ENCODE measurements at regions not wholly inside any gene's neighbourhood (a gene's known extent, or its start where the extent isn't known, plus 50 kb on each side); places are given as distances from the start of the nearest gene placed in this dataset.

DNA sequence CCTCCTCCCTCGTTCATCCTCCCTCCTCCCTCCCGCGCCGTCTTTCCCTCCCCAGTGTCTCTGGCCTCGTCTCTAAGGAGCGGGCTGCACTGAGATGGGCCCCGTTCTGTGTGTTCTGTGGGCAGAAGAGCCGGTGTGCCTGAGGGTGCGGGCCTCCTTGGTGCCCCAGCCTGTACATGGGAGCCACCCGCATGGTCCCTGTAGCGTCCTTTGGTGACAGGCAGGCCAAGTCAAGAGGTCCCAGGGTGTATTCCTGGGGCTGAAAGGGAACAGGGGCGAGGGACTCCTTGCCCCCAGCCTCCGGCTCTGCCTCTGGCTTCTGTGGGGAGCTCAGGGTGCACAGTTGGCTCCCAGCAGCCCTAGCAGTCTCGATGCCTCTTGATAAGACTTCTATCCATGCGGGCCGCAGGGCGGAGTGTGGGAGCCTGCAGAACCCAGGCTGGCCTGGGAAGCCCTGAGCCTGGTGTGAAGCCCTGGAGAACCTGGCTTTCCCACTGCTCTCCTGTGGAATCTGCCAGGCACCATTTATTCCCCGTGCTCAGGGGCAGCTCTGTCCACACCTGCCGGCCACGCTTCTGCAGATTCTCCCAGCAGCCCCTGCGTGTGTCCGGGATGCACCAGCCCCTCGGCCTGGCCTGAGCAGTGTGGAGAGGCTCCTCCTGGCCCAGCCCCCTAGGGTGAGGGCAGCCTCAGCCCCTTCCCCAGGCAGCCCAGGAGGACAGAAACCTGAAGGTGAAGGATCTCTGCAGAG lies 181.3 kb downstream of the KIF26A start:
- no peak for DNase-seq (ENCODE audit: low spot score)

DNA sequence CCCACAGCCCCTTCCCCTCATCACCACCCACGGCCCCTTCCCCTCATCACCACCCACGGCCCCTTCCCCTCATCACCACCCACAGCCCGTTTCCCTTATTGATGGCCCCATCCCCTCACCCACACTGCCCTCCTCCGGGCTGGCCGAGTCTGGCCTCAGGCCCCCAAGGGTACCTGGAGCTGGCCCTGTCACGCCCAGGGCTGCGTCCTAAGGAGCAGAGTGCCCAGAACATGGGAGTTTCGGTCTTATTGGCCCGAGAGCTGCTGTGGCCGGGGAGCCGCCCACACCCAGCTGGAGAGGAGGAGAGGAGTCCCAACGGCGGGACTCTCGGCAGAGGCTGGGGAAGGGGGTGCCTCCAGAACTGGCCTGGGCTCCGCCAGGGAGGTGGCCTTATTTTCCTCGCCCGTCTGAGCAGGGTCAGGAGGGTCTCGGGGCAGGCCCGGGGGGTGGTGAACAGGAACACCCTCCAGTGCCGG lies 182.3 kb downstream of the KIF26A start:
- no peak for DNase-seq (ENCODE audit: low spot score)

DNA sequence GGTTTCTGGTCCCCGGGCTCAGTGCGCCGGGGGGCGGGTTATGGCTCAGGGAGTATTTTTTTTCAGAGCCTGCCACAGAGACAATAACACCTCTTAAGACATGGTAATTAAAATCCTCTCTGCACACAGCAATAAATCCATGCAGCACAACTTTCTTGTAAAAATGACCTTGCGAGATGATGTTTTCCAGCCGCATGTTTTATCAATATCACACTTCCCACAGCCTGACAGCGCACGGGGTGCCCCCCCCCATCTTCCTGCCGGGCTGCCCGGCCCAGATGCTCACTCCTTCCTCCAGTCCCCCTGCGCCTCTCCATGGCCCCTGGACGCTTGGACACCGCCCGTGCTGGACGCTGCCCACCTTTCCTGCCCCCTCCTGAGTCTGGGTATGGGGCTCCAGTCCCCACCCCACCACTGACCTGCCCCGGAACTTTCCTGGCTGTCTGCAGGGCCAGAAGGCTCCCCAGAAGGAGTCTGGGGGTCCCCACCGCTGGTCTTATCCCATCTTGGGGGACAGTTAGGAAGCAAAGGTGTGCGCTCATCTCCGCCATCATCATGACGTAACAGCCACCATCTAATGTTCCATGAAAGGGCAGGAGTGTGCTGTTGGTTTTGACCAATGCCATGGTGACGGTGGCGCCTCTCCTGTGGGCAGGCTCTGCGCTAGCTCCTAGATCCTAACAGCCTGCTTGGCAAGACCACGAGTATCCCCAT lies 182.9 kb downstream of the KIF26A start:
- DNase-seq (ENCODE audit: low spot score): no peak

GRCh38 chr14:104321802-104322130 lies 183.4 kb downstream of the KIF26A start:
- no peak for DNase-seq (ENCODE audit: low spot score)

- no peak for DNase-seq (ENCODE audit: low spot score)
These were observed 184.4 kb downstream of the KIF26A start for GRCh38 chr14:104322531-104323366.

- no peak for DNase-seq (ENCODE audit: low spot score)
These were observed 185.3 kb downstream of the KIF26A start for GRCh38 chr14:104323551-104324175.

GRCh38 chr14:104326848-104327247 lies 188.5 kb downstream of the KIF26A start:
- DNase-seq (ENCODE audit: low spot score): no peak

GRCh38 chr14:104328607-104329006 lies 190.2 kb downstream of the KIF26A start:
- no peak for DNase-seq (ENCODE audit: low spot score)

DNA sequence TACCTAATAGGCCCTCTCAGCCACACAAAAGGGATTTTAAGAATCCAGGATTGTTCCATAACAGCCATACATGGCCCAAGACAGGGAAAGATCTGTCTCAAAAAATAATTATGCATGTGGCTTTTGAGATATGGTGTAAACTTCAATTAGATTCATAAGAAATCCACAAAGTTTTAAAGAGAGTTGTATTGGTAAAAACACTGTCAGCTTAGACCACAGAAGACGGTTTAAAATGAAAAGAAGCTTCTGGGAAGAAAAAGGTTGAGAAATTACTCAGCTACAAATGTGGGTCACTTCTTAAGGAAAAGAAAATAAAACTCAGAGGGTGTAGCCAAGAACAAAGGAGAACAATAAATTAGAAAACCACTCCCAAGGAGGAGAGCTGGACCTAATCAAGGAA lies 191.4 kb downstream of the KIF26A start:
- no peak for DNase-seq (ENCODE audit: low spot score)

DNA sequence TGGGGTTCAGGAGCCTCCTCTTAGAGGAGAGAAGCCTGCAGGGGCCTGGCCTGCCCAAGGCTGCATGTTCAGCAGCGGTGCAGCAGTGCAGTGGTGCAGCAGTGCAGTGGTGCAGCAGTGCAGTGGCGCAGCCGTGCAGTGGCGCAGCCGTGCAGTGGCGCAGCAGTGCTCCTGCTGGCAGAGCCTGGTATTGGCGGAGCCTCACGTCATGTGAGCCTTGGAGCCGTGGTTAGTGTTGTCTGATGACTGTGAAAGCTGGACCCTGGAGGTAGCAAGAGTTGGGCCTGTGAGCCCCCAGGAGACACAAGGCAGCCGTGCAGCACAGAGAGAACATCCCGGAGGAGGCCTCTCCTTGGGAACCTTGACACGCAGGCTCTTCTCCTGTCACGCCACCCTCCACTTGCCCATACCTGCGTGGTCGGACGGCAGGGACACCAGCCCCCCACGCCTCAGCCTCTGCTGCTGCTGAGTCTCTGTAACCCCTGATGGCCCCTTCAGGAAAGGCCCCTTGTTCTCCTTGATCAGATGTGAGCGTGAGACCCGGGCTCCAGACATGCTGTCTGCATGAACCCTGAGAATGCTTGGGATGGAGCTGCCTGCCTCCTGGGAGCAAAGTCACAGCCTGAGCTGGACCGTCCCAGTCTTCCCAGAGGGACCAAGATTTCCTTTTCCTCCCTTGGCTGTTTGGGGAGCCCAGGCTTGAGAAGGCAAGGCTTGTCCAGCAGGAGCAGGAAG lies 193.7 kb downstream of the KIF26A start:
- no peak for DNase-seq (ENCODE audit: low spot score)

- DNase-seq (ENCODE audit: low spot score): no peak
These were observed 194.4 kb downstream of the KIF26A start for GRCh38 chr14:104332634-104333270.

DNA sequence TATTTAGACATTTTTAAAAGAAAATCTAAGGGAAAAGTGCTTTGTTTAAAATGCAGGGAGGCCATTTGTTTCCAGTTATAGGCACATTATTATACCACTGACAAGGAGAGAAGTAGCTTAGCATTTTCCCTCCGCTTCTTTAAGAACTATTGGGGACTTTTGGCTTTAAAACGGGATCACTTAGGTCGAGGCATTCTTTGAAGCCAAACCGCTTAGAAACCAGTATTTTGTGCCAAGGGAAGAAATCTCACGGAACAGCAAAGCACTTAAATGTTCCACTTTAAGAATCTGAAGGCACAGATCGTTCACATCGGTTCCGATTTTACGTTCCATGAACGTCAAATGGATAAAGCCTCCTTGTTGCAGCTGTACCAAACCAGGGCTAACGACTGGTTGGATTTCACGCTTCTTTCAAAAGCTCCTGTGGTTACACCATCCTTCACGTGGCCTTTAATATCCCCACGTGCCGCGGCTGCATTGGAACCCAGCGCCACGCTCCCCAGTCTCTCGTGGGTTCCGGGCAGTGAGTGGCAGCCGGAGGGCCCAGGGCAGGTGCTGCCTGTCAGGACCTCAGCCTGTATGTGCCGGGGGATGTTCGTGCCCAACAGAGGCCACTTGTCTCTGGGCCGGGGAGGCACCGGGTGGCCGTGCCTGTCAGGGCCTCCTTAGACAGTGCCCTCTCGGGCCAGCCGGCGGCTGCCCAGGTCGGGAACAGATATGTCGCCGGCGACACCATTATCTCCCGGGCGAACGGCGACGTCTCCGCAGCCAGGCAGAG lies 195.4 kb downstream of the KIF26A start:
- DNase-seq (ENCODE audit: low spot score): no peak

DNA sequence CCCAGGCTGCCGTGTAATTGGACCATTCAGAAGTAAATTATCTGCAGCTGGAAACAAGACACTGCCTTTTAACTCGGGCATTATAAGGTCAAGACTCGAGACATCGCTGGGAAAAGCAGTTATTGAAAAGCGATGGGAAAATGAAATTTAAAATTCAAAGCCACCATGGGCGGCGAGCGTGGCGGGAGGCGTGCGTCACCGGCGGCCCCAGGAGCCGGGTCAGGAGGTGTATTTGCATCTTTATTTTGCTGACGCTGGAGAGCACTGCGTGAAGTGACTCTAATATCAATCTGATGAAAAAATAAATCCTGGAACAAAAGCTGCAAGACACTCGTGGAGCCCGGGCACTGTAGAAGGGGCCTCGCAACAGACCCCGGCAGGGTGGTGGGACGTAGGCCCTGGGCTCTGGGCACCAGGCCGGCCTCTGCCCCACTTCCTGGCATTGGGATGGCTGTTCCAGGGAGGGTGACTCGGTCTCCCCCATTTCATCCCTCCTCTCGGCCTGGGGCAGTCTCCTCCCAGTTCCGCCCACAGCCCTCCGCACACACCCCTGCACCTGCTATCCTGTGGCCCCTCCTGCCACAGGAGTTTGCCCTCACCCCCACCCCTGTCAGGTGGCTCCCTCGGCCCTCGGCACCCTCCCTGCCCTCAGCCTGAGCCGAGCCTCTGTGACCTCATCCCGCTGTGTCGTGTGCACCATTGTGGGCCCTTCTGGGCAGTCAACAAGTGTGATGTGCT lies 196.2 kb downstream of the KIF26A start:
- no peak for DNase-seq (ENCODE audit: low spot score)

DNA sequence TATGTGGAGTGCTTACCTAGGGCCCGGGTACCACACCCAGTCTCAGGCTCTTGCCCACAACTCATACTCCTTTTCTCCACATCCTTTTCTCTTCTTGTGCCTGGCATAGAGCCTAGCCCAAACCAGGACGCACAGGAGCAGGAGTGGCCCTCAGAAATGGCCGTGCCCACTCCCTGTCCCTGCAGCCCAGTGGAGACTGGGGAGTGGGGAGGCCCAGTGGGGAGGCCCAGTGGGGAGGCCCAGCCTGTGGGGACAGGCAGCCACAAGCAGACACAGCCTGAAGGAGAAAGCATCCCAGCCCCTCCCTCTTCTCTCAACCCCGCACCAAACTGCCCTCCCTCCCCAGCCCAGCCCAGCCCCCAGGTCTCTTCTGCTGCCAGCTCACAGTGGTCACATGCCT lies 196.8 kb downstream of the KIF26A start:
- no peak for DNase-seq (ENCODE audit: low spot score)

DNA sequence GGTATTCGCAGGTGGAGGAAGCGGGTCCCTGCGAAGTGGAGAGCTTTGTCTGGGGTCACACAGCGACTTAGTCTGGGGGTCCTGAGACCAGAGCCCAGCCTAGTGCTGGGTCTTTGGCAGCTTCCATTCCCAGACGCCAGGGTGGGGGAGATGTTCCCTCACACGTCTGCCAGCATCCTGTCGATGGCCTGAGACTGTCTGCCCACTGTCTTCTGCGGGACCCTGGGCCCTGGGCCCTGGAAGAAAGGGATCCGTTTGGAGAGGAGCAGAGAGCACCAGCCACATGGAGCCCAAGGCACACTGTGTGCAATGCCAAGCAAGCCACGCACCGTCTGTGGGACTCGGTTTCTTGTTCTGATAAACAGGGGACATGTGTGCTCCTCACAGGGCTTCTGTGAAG lies 197.2 kb downstream of the KIF26A start:
- no peak for DNase-seq (ENCODE audit: low spot score)

DNA sequence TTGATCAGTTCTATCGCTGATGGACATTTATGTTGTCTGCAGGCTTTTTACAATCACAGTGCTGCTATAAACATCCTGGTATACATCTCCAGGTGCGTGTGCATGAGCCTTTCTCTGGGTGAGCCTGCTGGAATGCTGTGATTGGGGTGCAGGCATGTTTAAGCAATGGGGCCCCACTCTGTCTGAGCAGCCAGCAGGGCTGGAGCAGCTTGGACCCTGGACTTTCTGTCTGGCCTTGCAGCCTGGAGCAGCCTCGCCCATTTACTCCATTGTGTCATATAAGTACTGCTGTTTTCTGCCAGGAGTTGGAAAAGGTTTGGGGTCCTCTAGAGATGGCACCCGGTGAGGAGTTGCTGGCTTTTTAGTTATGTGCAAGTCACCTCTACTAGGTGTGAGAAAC lies 199.0 kb downstream of the KIF26A start:
- DNase-seq (ENCODE audit: low spot score): no peak

- no peak for DNase-seq (ENCODE audit: low spot score)
These were observed 201.0 kb downstream of the KIF26A start for GRCh38 chr14:104339361-104339760.

GRCh38 chr14:104339829-104340228 lies 201.4 kb downstream of the KIF26A start:
- DNase-seq (ENCODE audit: low spot score): no peak
